Right lobe of liver (tissue), 4 donors: ENCODE measurements at regions not wholly inside any gene's neighbourhood (a gene's known extent, or its start where the extent isn't known, plus 50 kb on each side); places are given as distances from the start of the nearest gene placed in this dataset.

Experiments
- POLR2A ChIP-seq: fragments of 450-650 bp; IDR thresholded peaks from one replicate; pipeline ENCODE4 v1.6.1; 2017; ENCODE audit warnings: antibody characterized with exemption, mild to moderate bottlenecking
- TF ChIP-seq, protein P1 (sequence below), 4 donors: fragments of 200-600 bp in 3 of 4; fragments of 450-650 bp in 1 of 4; IDR thresholded peaks; one replicate each; pipeline versions ENCODE4 v1.5.1 to v1.8.0; 2016 to 2022; ENCODE audit warnings: antibody characterized with exemption in 4 of 4, mild to moderate bottlenecking in 2 of 4
- donor health status: DM: no; HTN: no; CAD: no.
- donor health status: DM: no; HTN: no; CAD: no.
- donor health status: DM: no; HTN: yes; CAD: no.

DNA sequence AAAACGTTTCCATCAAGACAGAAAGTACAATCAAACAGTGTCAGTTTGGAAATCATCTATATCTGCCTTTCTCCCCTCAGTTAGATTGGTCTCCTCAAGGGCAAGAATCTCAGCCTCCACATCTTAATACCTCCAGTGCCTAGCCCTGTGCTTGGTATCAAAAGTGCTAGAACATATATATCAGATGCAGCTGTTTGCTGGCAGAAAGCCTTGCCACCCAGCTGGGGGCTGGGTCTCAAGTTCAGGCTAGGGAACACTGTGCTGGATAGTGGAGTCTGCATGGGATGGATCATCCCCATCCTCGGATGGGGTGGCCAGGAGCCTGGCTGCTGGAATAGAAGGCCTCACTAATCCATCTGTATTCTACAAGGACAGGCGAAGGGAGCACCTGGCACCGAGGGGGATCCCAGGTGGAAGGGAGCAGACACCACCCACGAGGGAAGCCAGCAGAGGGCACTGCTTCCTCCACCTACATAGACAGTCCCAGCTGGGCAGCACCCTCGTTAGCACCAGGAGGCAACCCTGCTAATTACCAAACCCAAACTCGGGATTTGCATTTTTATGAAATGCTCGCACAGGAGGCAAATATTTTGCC lies 602.2 kb downstream of the BUD13 start:
- no peak for TF ChIP-seq POLR2A
- TF ChIP-seq, protein P1, sequence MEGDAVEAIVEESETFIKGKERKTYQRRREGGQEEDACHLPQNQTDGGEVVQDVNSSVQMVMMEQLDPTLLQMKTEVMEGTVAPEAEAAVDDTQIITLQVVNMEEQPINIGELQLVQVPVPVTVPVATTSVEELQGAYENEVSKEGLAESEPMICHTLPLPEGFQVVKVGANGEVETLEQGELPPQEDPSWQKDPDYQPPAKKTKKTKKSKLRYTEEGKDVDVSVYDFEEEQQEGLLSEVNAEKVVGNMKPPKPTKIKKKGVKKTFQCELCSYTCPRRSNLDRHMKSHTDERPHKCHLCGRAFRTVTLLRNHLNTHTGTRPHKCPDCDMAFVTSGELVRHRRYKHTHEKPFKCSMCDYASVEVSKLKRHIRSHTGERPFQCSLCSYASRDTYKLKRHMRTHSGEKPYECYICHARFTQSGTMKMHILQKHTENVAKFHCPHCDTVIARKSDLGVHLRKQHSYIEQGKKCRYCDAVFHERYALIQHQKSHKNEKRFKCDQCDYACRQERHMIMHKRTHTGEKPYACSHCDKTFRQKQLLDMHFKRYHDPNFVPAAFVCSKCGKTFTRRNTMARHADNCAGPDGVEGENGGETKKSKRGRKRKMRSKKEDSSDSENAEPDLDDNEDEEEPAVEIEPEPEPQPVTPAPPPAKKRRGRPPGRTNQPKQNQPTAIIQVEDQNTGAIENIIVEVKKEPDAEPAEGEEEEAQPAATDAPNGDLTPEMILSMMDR (IDR thresholded peaks at IDR 0.05): peak in 2 of 4 donors; percentile 13 to 22
